DOHH2 (cell line): ENCODE measurements at regions not wholly inside any gene's neighbourhood (a gene's known extent, or its start where the extent isn't known, plus 50 kb on each side); places are given as distances from the start of the nearest gene placed in this dataset.

Experiments used
- H3F3A ChIP-seq: fragments of 200-600 bp; sonication (generic), shearing (Covaris generic); 2 replicates; pipeline ENCODE4 v1.6.0; 2016; ENCODE audit warnings: antibody characterized with exemption, mild to moderate bottlenecking; ENCODE audit not compliant: control insufficient read depth, insufficient read depth
- H3K27ac ChIP-seq: fragments of 200-600 bp; sonication (generic); 2 replicates; pipeline ENCODE4 v1.5.1; 2014; ENCODE audit warnings: low read depth, mild to moderate bottlenecking, low read length, moderate library complexity
- H3K27me3 ChIP-seq: fragments of 200-600 bp; sonication (generic); 2 replicates; pipeline ENCODE4 v1.6.1; 2014; ENCODE audit warnings: mild to moderate bottlenecking, low read length, mixed read lengths; ENCODE audit not compliant: control insufficient read depth
- H3K36me3 ChIP-seq: fragments of 200-600 bp; sonication (generic); 2 replicates; pipeline ENCODE4 v1.6.1; 2014; ENCODE audit warnings: mild to moderate bottlenecking, low read length, moderate library complexity, mixed read lengths; ENCODE audit not compliant: control insufficient read depth
- H3K4me1 ChIP-seq: fragments of 200-600 bp; sonication (generic); 2 replicates; pipeline ENCODE4 v1.6.1; 2014; ENCODE audit warnings: mild to moderate bottlenecking, low read length, mixed read lengths; ENCODE audit not compliant: control insufficient read depth
- H3K4me2 ChIP-seq: fragments of 200-600 bp; sonication (generic); 2 replicates; pipeline ENCODE4 v1.6.0; 2014; ENCODE audit warnings: mild to moderate bottlenecking, low read length, moderate library complexity
- H3K4me3 ChIP-seq: fragments of 200-600 bp; sonication (generic); 2 replicates; pipeline ENCODE4 v1.5.1; 2014; ENCODE audit warnings: mild to moderate bottlenecking, low read length, mixed read lengths
- H3K79me2 ChIP-seq: fragments of 200-600 bp; sonication (generic); 2 replicates; pipeline ENCODE4 v1.6.1; 2014; ENCODE audit warnings: mild to moderate bottlenecking, low read length, mixed read lengths; ENCODE audit not compliant: control insufficient read depth
- H3K9me2 ChIP-seq: fragments of 200-600 bp; sonication (generic); replicated peaks from 2 replicates; pipeline ENCODE4 v1.6.1; 2014; ENCODE audit warnings: mild to moderate bottlenecking, low read length, mixed read lengths; ENCODE audit not compliant: control insufficient read depth
- H3K9me3 ChIP-seq: fragments of 200-600 bp; sonication (generic); 2 replicates; pipeline ENCODE4 v1.6.1; 2014; ENCODE audit warnings: antibody characterized with exemption, low read length, mixed read lengths; ENCODE audit not compliant: control insufficient read depth, insufficient read depth
- H4K20me1 ChIP-seq: fragments of 200-600 bp; sonication (generic); 2 replicates; pipeline ENCODE4 v1.6.0; 2014; ENCODE audit warnings: low read depth, mild to moderate bottlenecking, antibody characterized with exemption, low read length, moderate library complexity; ENCODE audit not compliant: control insufficient read depth, insufficient read depth
- EZH2phosphoT487 ChIP-seq: fragments of 200-600 bp; sonication (generic); IDR thresholded peaks from 2 replicates; pipeline ENCODE4 v1.6.1; 2017; ENCODE audit warnings: borderline replicate concordance, mild to moderate bottlenecking, antibody characterized with exemption, low read length, moderate library complexity, mixed read lengths
- TF ChIP-seq, protein P1 (sequence below): fragments of 200-600 bp; sonication (generic); IDR thresholded peaks from one replicate; pipeline ENCODE4 v1.5.1; 2014; ENCODE audit warnings: antibody characterized with exemption, mild to moderate bottlenecking, low read depth, low read length; ENCODE audit not compliant: poor library complexity, severe bottlenecking

DNA sequence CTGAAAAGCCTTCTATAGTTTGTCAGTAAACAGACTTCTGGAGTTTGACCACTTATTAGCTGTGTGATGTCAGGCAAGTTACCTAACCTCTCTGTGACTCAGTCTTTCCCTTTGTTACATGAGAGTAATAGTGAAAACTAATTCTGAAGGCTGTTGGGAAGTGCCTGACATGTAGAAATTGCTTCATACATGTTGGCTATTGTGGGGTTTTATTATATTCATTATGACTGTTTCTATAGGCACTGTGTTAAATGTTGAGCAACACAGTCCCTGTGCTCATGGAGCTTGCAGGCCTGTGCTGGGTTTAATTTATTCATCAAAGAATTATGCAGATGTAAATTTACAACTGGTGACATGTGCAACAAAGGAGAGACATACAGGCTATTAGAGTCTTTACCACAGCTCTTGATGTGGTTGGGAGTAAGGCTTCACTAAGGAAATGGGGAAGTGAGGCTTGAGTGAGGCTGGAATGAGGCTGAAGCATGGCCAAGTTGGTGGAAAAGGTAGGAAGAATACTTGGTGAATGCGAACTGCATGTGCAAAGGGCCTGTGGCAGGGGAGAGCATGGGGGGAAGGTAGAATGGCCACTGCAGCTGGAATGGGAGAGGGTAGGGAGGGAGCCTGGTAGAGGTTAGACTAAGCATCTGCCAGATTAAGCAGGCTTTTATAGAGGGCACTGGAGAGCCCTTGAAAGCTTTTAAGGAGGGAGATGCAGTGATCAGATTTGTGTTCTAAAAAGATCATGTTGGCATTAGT, 236.4 kb upstream of the CRY1 start:
- H3K27ac ChIP-seq = no peak overlapping the region
- H3K36me3 ChIP-seq = no peaks in the 10 kb centered on the region
- no peaks in the 10 kb centered on the region for H3F3A ChIP-seq
- no peak overlapping the region for H3K4me3 ChIP-seq
- no peaks in the 10 kb centered on the region for H3K9me3 ChIP-seq
- TF ChIP-seq, protein P1, sequence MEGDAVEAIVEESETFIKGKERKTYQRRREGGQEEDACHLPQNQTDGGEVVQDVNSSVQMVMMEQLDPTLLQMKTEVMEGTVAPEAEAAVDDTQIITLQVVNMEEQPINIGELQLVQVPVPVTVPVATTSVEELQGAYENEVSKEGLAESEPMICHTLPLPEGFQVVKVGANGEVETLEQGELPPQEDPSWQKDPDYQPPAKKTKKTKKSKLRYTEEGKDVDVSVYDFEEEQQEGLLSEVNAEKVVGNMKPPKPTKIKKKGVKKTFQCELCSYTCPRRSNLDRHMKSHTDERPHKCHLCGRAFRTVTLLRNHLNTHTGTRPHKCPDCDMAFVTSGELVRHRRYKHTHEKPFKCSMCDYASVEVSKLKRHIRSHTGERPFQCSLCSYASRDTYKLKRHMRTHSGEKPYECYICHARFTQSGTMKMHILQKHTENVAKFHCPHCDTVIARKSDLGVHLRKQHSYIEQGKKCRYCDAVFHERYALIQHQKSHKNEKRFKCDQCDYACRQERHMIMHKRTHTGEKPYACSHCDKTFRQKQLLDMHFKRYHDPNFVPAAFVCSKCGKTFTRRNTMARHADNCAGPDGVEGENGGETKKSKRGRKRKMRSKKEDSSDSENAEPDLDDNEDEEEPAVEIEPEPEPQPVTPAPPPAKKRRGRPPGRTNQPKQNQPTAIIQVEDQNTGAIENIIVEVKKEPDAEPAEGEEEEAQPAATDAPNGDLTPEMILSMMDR = no peak
- no peak for TF ChIP-seq EZH2phosphoT487
- no peaks in the 10 kb centered on the region for H3K4me1 ChIP-seq
- H3K4me2 ChIP-seq = no peak overlapping the region
- no peaks in the 10 kb centered on the region for H3K9me2 ChIP-seq
- H3K27me3 ChIP-seq = peaks cover 3% of the 10 kb centered on the region; the same call in 1 of the 2 replicates
- no peaks in the 10 kb centered on the region for H3K79me2 ChIP-seq
- no peaks in the 10 kb centered on the region for H4K20me1 ChIP-seq

DNA sequence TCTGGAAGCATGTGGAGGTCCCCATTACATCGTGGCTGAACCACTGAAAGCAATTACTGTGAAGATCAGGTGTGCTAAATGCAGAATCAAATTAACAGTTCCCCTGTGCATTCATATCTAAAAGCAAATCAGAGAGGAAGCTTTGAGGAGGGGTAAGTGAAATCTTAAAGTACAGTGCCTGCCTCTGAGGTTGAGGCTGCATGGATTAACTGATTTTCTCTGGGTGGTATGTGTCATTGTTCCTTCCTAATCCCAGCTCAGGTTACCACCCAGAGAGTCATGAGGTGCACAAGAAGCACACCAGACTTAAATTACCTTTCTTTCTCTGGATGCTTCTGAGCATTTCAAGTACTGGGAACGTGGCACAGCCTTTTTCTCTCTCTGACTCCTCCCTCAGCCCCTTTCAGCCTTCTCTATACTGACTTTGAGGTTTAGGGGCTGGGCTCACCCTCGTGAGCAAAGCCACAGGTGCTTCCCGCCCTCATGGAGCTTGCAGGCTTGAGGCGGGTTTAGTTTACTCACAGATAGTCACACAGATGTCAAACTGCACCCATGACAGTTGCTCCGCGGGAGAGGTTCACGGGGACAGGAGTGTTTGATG, 237.6 kb upstream of the CRY1 start:
- H3K79me2 ChIP-seq = no peaks in the 10 kb centered on the region
- no peak overlapping the region for H3K4me2 ChIP-seq
- H3F3A ChIP-seq = no peaks in the 10 kb centered on the region
- no peaks in the 10 kb centered on the region for H4K20me1 ChIP-seq
- H3K9me2 ChIP-seq = no peaks in the 10 kb centered on the region
- TF ChIP-seq EZH2phosphoT487 = no peak
- TF ChIP-seq, protein P1 = no peak
- no peak overlapping the region for H3K27ac ChIP-seq
- H3K4me3 ChIP-seq = no peak overlapping the region
- no peaks in the 10 kb centered on the region for H3K9me3 ChIP-seq
- no peaks in the 10 kb centered on the region for H3K36me3 ChIP-seq
- H3K4me1 ChIP-seq = no peaks in the 10 kb centered on the region
- peaks cover 3% of the 10 kb centered on the region; the same call in 1 of the 2 replicates for H3K27me3 ChIP-seq

DNA sequence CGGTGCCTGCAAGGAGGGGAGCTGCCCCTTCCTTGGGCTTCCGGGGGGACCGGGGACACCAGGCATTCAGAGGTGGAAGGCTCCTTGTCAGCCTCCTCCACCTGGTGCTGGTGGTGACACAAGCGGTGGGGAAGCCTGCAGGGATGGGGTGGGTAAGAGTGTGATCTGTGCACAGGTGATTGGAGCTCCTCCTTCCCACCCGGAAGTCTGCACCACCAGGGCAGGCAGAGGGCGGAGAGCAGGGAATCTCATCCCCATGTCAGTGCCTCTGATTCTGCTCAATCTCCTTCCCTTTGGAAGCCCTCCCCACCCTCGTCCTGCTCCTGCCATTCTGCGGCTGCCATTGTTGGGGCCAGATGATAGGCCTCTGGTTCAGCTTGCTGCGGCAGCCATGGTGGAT, 238.1 kb upstream of the CRY1 start:
- H3K79me2 ChIP-seq = no peaks in the 10 kb centered on the region
- no peaks in the 10 kb centered on the region for H4K20me1 ChIP-seq
- H3K4me1 ChIP-seq = no peaks in the 10 kb centered on the region
- H3K4me2 ChIP-seq = no peak overlapping the region
- H3K9me2 ChIP-seq = no peaks in the 10 kb centered on the region
- no peaks in the 10 kb centered on the region for H3K9me3 ChIP-seq
- H3K36me3 ChIP-seq = no peaks in the 10 kb centered on the region
- peaks cover 3% of the 10 kb centered on the region; the same call in 1 of the 2 replicates for H3K27me3 ChIP-seq
- no peaks in the 10 kb centered on the region for H3F3A ChIP-seq
- no peak overlapping the region for H3K27ac ChIP-seq
- no peak overlapping the region for H3K4me3 ChIP-seq
- TF ChIP-seq EZH2phosphoT487 = no peak
- TF ChIP-seq, protein P1 = no peak
